Thoracic aorta (tissue), 2 donors: ENCODE measurements at regions not wholly inside any gene's neighbourhood (a gene's known extent, or its start where the extent isn't known, plus 50 kb on each side); places are given as distances from the start of the nearest gene placed in this dataset.
A peak's percentile ranks its signal among the peaks of the same experiment; 100 is the strongest.

Experiments used
- ATAC-seq: fragments of 150-250 bp; one replicate; pipeline ENCODE4 v1.8.0; 2017; ENCODE audit warnings: low read depth; ENCODE audit not compliant: insufficient number of reproducible peaks, low FRiP score
- DNase-seq: peaks from one replicate; pipeline ENCODE4 v3.0.0-alpha.2; 2020; ENCODE audit warnings: low spot score
- H3K27ac ChIP-seq, 2 donors: fragments of 200-600 bp; sonication (generic); 1 replicate in 1 of 2; 2 replicates in 1 of 2; pipeline ENCODE4 v1.5.1; 2016; ENCODE audit warnings: mild to moderate bottlenecking in 2 of 2, moderate library complexity in 2 of 2
- H3K27me3 ChIP-seq: fragments of 200-600 bp; sonication (generic); replicated peaks from 2 replicates; pipeline ENCODE4 v1.6.0; 2016; ENCODE audit warnings: mild to moderate bottlenecking; ENCODE audit not compliant: insufficient read depth
- H3K36me3 ChIP-seq: fragments of 200-600 bp; sonication (generic); one replicate; pipeline ENCODE4 v1.5.1; 2016
- H3K4me1 ChIP-seq, 2 donors: fragments of 200-600 bp; sonication (generic); 1 replicate in 1 of 2; 2 replicates in 1 of 2; pipeline versions ENCODE4 v1.5.1 to v1.6.0; 2016; ENCODE audit warnings: low read depth in 2 of 2, mild to moderate bottlenecking in 1 of 2; ENCODE audit not compliant: control insufficient read depth in 1 of 2
- H3K4me3 ChIP-seq: fragments of 200-600 bp; sonication (generic); 2 replicates; pipeline ENCODE4 v1.5.1; 2016; ENCODE audit warnings: mild to moderate bottlenecking
- H3K9me3 ChIP-seq: fragments of 200-600 bp; sonication (generic); 2 replicates; pipeline ENCODE4 v1.5.1; 2016
- TF ChIP-seq, protein P1 (sequence below): fragments of 200-600 bp; sonication (generic); IDR thresholded peaks from one replicate; pipeline ENCODE4 v1.5.1; 2019; ENCODE audit warnings: antibody characterized with exemption

DNA sequence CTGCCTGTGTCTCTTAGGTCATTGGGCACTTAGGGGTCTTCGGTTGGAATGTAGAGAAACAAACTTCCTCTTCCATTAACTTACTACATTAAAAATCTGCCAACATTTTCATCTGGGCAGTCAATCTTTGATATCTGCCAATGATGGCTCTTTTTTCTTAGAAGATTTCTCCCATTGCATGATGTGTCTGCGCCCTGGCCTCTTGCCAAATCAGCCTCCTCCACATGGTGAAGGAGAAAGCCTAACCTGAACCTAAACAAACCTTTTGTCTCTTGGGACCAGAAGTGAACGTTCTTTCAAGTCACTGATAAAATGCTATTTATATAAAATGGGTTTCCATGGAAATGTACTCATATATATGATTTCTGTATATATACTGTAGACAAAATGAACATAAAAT lies 998.9 kb upstream of the GJE1 start:
- H3K4me3 ChIP-seq = no peak overlapping the region
- no peaks in the 10 kb centered on the region for H3K9me3 ChIP-seq
- no peak for DNase-seq
- H3K27me3 ChIP-seq = no peaks in the 10 kb centered on the region
- TF ChIP-seq, protein P1, sequence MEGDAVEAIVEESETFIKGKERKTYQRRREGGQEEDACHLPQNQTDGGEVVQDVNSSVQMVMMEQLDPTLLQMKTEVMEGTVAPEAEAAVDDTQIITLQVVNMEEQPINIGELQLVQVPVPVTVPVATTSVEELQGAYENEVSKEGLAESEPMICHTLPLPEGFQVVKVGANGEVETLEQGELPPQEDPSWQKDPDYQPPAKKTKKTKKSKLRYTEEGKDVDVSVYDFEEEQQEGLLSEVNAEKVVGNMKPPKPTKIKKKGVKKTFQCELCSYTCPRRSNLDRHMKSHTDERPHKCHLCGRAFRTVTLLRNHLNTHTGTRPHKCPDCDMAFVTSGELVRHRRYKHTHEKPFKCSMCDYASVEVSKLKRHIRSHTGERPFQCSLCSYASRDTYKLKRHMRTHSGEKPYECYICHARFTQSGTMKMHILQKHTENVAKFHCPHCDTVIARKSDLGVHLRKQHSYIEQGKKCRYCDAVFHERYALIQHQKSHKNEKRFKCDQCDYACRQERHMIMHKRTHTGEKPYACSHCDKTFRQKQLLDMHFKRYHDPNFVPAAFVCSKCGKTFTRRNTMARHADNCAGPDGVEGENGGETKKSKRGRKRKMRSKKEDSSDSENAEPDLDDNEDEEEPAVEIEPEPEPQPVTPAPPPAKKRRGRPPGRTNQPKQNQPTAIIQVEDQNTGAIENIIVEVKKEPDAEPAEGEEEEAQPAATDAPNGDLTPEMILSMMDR = no peak
- no peaks in the 10 kb centered on the region for H3K36me3 ChIP-seq
- peaks cover 18 to 53% of the 10 kb centered on the region in 2 donors for H3K4me1 ChIP-seq
- ATAC-seq = no peak
- peak overlapping the region; percentile 12 to 57 for H3K27ac ChIP-seq

GRCh38 chr6:141133346-141133745 lies 999.4 kb upstream of the GJE1 start:
- Histone ChIP-seq H3K4me3 (no peak overlapping the region), H3K27ac (peak overlapping the region; percentile 12 to 57), H3K36me3 (no peaks in the 10 kb centered on the region), H3K27me3 (no peaks in the 10 kb centered on the region), H3K4me1 (peaks cover 18 to 53% of the 10 kb centered on the region in 2 donors), H3K9me3 (no peaks in the 10 kb centered on the region)
- ATAC-seq = no peak
- DNase-seq = no peak
- TF ChIP-seq, protein P1 = no peak

- TF ChIP-seq, protein P1 = no peak
- Histone ChIP-seq H3K9me3 (no peaks in the 10 kb centered on the region), H3K27ac (peak overlapping the region in 1 of 2 donors; percentile 25), H3K27me3 (no peaks in the 10 kb centered on the region), H3K4me1 (peaks cover 18 to 53% of the 10 kb centered on the region in 2 donors), H3K36me3 (no peaks in the 10 kb centered on the region), H3K4me3 (no peak overlapping the region)
- ATAC-seq (no peak), DNase-seq (no peak)
Measured at GRCh38 chr6:141131616-141132015, 1001.1 kb upstream of the GJE1 start.

- no peak for DNase-seq
- peaks cover 0 to 18% of the 10 kb centered on the region in 2 donors for H3K4me1 ChIP-seq
- H3K36me3 ChIP-seq = no peaks in the 10 kb centered on the region
- TF ChIP-seq, protein P1 = no peak
- no peak overlapping the region for H3K27ac ChIP-seq
- H3K9me3 ChIP-seq = no peaks in the 10 kb centered on the region
- no peak overlapping the region for H3K4me3 ChIP-seq
- H3K27me3 ChIP-seq = no peaks in the 10 kb centered on the region
- no peak for ATAC-seq
Measured at GRCh38 chr6:141123497-141123896, 1009.2 kb upstream of the GJE1 start.

DNA sequence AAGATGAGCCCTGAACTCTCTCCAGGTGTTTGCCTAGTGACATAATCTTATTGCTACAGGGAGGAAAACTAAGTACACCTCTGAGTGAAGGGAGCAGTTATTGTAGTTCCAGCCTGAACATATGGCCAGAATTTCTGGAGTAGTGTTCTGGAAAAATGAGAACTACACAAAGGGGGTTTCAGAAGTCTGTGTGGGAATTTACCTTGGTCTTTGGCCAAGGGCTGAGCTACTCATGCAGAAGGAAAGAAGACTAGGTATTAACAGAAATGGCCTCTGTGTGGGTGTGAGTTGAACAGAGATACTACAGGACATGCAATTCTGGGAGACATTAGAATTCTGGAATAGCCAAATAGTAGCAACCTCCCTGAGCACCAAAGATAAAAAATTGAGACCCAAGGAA lies 1009.7 kb upstream of the GJE1 start:
- Histone ChIP-seq H3K27ac (no peak overlapping the region), H3K4me3 (no peak overlapping the region), H3K36me3 (no peaks in the 10 kb centered on the region), H3K9me3 (no peaks in the 10 kb centered on the region), H3K27me3 (no peaks in the 10 kb centered on the region), H3K4me1 (peaks cover 0 to 18% of the 10 kb centered on the region in 2 donors)
- TF ChIP-seq, protein P1 = no peak
- DNase-seq = no peak
- ATAC-seq = no peak
